Left renal cortex interstitium (tissue), 4 donors: ENCODE measurements at regions not wholly inside any gene's neighbourhood (a gene's known extent, or its start where the extent isn't known, plus 50 kb on each side); places are given as distances from the start of the nearest gene placed in this dataset.
A peak's percentile ranks its signal among the peaks of the same experiment; 100 is the strongest.

Source experiments
- DNase-seq, 4 donors: peaks; one replicate each; pipeline ENCODE4 v3.0.0-alpha.2; 2013; ENCODE audit warnings: low read depth in 4 of 4, low spot score in 2 of 4, missing footprints in 1 of 4

DNA sequence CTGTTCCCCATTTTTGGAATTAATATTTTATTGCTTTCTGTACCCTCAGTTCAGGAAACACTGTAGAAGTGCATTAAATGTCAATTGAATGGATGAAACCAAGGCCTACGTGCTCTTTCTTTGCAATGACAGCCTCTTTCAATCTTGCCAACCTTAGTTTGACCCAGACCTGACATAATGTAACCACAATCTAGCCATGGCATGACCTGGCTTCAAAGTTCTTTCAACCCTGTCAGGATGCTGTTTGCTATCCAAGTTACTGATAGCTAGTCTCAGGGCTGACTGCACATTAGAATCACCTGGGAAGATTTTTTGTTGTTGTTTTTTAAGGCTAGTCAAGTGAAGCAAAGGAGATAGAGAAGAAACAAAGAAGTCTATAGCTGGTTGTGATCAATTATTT, 190.9 kb upstream of the PKDCC start:
- DNase-seq, result no peak

DNA sequence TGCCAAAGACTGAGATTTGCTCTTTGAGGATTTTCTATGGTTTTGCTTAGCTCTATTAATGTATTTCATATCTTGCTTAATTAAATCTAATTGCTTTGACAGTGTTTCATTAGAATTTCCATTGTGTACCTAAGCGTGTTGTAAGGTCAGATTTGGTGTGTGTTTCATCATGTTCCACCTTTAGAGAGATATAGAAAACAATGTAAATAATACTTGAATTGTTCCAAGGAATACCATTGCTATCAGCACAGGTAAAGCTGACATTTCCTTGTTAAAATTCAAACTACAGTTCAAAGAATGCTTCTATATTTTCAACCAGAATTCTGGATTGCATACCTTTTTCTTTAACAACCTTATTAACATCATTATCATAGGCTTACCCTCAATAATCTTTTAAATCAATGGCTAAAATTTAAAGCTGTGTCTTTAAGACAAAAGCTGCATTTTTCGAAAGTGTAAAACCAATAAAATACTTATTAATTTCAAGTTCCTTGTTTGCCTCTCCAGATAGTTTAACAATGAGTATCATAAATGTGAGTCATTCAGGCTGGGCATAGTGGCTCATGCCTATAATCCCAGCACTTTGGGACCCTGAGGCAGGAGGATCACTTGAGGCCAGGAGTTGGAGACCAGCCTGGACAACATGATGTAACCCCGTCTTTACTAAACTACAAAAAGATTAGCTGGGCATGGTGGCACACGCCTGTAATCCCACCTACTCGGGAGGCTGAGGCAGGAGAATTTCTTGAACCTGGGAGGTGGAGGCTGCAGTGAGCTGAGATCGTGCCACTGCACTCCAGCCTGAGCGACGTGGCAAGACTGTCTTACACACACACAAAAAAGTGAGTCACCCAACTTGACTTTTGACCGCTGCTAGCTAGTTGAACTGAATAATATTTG, 188.0 kb upstream of the PKDCC start:
- no peak for DNase-seq

DNA sequence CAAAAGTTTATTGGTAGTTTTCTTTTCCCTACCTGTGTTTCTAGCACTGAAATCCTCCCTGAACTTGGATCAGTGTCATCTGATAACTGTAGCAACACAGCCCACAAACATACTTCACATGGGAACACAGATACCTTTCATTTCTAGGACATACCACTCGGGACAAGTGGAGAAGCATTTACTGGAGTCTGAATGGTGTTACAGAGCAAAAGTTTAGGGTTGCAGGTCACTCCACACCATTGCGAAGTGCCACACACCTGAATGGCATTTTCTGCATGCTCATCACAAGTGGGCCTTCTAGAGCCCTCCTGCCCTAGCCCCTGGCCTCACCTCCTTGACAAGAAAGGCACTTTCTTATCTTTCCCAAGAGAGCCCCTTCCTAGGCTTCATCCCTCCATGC, 184.8 kb upstream of the PKDCC start:
- no peak for DNase-seq

DNA sequence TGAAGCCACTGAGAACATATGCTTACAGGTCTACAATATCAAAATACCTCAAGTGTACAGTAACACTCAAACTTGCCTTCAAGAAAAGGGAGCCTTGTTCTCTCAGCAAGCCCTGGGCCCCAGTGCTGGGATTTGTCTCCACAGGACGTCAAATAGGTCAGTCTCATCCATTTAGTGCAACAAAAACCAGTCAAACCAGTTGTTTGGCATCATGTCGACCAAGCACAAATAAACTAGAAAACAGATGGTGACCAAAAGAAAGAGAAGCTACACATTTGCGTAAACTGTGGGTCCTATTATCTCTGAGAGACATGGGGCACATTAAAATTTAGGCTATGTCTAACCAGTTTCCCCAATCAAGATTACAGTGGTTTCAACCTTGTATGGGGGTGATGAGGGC, 182.6 kb upstream of the PKDCC start:
- no peak for DNase-seq

DNA sequence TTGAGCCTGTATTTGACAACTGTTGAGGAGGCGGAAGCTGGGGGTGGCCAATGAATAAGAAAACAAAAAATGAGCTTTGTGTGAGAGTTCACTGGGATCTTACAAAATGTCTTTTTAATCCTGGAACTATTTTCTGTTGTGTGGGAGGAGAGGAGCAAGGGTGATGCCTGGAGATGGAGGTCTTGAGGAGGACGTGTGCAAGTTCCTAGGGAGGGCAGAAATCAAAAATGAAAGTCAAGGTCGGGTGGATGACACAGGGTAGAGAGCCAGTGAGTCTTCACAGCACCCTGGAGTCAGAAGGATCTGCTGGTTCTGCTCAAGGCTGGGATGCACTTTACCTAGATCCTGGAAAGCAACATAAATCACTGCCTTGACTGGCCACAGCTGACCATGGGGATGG, 180.3 kb upstream of the PKDCC start:
- DNase-seq, result no peak

DNA sequence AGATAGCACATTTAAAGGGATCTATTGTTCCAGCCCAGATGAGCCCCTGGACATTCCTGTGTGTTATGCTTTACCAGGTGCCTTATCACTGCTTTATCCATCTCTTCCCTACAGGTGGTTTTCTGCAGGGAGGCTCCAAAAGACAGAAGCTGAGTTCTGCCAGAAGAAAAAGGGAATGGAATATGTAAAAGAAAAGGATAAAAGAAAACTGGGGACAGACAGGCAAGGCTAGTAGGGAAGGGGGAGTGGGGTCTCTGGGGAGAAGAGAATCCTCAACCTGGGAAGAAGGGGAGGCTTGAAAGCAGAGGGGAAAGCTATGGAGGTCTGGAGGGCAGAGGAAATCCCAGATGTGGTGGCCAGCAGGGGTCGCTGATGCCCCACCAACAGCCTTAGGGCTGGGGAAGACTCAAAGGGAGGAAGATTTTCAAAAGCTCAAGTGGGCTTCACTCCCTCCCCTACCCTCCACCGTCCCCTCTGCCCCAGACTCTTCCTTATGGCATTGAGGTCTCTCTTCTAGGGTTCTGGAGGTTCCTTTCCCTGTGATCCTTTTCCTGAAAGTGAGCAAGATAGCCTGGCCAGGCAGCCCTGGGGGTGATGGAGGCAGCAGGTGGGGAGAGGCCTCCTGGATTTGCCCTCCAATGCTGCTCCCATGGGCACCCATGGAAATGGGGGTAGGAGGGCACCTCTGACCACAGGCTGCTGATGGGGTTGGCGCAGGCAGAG, 178.1 kb upstream of the PKDCC start:
- DNase-seq, result peak in 2 of 4 donors; percentile 48 to 72

DNA sequence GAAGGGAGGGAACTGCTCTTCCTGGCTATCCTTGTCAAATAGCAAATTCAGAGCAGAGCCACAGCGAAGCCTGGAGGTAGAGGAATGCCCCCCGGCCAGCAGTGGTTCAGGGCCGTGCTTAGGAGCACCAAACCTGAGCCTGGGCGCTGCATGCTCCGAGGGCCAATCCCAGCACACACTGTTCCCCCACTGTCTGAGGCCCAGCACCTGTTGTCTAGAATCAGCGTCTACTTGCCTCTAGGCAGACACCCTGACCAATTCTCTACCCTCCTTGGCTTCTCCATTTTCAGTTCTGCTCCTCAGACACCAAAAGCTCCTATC, 177.6 kb upstream of the PKDCC start:
- DNase-seq, result no peak

DNA sequence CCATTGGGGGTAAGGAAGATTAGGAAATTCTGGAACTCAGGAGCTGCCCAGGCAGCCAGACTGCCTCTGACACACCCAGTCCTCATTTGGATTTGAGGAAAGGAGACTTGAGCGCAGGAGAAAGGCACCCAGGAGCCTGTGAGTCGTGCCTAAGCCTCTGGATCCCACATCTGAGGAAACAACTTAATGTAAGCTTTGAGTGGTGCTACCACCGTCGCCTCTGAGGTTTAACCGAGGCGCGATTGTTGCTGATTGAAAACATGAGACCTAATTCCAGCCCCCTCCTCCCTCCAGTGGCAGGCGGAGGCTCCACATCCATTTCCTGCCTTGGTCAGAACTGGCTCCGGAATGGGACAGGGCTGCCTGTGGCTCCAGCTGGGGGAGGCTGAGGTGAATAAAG, 176.7 kb upstream of the PKDCC start:
- DNase-seq, result no peak

DNA sequence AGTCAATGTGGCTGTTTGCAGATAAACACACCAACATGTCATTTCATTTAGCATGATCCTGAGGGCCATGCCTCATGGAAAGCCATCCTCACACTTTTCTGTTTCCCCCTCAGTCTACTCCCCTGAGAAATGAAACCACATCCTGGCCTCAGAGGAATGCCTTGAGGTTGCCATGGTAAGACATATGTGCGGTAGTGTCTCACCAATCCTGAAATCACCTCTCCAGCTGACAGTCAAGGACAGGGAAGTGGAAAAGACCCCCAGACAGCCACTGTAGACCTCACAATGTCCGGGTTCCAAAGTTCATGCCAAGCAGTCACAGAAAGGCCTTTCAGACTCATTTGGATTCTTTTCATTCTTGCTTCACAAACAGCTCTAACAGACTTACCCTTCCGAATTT, 175.2 kb upstream of the PKDCC start:
- DNase-seq, result no peak

DNA sequence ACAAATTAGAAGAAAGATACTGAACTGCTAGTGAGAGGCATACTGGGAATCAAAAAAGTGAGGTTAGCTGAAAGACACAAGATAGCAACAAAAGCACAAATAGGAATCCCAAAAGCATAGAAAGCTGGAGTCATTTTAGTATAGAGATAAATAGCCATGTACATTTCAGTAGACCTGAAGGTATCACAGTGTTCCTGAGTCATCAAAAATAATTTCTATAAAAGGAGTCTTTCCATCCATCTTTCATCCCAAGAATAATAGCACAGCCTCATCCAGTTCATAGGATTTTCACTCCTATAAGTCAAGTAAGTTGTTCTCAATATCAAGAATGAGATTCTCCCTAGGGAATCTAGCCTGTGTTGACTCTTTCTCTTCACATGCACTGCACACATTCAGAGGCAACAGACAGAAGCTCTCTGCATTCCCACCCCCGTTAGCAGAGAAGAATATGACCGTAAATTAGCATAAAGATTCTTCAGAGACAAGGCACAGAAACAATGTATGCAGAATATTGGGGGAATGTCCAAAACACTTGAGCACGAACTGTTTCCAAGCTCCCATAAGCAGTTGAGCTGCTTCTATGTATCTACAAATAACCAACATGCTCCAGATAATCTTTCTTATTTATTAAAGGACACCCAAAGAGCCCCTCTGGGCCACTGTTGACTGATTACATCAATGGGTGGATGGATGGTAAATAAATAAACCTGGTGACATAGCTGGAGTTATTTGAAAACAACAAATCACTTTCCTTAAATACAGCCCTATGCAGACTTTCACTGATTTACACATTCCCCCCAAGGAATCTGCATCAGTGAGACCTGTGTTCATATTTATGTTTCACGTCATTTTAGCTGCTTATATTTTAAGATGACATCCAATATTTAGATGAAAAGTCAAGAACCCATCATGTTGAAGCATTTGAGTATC, 174.5 kb upstream of the PKDCC start:
- DNase-seq, result no peak

DNA sequence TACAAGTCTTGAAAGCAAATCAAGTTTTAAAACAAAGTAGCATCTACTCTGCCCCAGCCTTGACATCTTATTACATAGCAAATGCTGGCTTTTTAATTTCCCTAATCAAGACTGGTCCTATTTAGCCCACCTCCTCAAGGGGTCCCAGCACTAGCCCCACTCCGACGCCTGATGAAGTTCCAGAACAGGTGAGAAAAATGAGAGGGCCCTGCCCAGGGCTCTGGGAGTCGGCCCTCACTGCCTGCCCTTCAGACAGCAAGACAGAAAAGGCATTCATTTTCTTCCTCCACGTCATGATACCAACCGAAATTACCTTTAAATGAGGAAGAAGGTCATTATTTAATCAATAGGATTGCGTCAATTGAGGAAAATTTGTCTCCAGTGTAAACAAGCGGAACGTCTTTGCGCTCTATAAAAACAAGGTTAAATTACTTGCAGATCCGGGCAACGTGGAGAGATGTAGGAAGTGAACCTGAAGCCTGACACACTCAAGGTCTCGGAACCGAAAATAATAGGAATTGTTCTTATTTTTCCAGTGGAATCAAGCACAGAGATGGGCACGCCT, 170.6 kb upstream of the PKDCC start:
- no peak for DNase-seq

DNA sequence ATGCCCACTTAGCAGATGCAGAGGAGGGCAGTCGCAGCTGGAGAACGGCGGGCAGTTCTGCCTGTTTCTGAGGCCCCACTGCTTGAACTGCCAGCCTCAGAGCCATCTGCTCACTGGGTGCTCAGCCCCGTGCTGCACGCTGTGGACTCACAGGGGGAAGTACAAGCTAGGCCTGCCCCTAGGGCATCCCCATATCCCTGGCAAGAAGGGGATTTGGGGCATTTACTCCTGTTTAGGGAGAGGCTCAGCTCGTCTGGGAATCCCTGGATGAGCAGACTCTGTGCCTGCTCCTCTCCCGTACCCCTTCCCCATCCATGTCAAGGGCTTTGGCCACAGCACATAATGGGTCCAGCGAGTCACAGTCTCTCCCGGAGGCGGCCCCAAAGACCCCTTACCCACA, 169.8 kb upstream of the PKDCC start:
- no peak for DNase-seq

DNA sequence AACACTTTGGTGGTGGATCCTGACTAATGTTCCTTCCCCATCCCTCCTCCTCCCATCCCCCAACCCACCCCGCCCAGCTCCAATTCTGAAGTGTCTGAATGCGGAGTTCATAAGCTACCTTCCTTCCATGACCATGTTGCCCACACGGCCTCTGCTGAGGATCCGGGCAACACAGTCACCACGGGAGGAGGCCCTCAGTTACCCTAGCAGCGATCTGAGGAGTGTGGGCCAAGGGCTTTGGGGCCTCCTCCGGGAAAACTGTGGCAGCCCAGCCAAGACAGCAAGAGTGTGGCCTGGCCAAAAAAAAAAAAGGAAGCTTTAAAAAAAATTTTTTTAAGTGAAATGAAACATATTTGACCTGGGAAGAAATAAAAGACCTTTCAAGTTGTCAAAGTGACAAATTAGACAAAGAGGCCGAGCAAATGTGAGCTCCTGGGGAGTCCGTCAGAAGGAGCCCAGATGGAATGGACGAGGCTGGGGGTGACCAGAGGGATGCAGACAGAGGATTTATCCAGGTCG, 169.0 kb upstream of the PKDCC start:
- DNase-seq, result peak in 1 of 4 donors; percentile 36

DNA sequence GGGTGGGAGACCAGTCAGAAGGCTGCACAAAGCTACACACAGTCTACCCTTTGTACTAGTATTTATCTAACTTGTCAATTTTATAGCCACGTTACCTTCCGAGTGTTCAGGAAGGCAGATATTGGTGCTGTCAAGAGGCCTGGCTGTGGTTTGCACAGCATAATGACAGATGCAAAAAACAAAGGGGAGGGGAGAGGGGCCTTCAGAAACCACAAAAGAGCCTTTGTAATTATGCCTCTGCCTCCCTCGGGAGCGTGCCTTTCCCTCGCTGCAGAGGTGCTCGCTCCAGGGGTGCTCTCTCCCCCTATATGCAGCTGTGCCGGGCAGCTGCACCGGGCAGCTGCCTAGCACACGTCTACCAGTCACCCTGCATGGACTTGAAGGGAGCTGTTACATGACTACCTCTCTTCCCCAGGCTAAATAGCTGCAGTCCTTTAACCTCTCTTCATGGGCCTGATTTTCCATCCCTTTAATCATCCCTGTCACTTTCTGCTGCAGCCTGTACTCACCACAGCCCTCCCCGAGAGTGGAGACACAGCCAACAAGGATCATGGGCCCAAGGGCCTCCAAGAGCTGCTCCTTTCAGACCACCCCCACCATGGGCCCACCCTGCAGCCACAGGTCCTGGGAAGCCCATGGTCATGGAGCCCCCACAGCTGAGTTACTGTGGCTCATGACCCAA, 168.4 kb upstream of the PKDCC start:
- DNase-seq, result peak; percentile 44 to 76 (median 56)

DNA sequence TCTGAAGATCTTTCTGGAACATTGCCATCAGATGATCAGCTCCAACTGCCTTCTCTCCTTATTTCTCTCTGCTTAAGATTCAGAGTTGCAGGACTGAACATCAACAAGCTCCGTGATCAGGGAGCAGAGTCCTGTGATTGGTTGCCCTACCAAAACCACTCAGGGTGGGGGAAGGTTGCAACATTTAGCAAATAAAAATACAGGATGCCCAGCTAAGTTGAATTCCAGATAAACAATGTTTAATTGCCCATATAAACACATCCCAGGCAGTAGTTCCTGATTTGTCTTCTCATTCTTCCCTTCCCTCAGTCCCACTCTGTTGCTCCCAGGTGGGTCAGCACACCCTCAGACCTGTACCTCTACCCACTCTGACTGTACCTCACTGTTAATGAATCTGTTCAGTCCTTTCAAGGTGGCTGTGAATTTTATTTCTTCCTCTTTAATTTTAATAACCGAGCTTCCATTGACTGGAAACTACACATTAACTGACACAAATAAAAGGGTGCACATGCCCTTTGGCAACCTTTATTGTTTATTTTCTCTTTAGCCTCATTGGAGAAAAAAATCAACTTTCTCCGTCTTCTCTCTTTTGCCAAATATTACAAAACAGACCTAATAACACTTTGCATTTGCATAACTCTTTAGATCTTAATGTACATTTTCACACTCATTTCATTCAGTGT, 167.1 kb upstream of the PKDCC start:
- no peak for DNase-seq

DNA sequence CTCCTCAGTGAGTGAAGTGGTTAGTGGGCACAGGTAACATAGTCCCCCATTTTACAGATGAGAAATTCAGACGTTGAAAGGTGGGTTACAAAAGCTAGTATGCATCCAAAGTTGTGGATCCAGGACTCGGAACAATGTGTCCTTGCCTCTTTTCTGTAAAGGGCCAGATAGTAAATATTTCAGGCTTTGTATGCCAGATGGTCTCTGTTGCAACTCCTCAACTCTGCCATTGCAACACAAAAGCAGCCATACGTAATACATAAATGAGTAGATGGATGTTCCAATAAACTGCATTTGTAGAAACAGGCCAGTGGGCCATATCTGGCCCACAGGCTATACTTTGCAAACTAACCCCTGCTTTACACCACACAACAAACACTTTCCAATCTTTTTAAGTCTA, 166.6 kb upstream of the PKDCC start:
- DNase-seq, result no peak

DNA sequence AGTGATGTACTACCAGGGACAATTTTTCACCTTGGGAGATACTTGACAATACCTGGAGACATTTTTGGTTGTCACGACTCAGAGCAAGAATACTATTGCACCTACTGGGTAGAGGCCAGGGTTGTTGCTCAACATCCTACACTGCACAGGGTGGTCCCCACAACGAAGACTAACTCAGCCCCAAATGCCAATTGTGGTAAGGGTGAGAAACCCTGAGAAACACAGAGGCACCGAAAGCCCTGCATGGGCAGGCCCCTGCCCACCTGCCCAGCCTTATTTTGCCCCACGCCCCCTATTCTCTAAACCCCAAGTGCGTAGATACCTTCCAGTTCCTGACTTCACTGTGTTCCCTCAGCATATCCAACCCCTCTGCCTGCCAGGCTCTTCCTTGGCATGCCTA, 163.1 kb upstream of the PKDCC start:
- DNase-seq, result no peak

DNA sequence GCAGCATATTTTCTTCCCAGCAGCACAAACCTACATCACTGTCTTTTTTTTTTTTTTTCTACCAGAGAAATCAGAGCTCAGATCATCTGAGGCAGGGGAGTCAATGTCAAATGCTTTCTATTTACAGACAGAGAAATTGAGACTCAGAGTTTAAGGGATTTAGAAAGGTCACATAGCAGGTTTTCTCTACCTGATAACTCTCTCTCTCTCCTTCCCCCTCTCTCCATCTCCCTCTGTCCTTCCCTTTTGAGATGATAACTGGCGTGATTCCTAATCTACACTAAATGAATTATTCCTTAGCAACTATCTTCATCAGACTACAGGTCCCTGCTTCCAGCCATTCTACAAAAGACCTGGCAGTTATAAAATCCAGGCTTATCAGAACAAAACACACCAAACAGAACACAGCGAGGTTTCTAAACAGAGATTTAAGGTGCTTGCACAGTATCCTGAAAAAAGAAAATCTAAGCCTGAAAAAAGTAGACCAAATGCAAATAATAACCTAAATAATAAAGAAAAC, 161.6 kb upstream of the PKDCC start:
- DNase-seq, result no peak

DNA sequence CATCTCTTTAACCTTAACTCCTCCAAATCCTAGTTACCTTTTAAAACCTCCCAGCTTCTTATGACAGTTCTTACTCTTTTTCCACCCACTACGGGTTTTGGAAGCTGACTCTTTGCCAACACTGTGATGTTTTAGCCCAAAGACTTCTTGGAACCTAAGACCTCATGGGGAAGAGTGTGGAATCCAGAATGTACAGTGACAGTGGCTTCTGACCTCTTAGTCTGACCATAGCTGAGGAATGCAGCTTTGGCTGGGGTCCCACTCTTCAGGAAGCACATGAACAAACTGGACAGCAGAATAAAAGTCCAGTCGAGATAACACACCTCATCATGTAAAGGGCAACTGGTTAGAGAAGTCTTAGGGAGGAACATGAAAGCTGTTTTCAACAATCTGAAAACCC, 161.1 kb upstream of the PKDCC start:
- no peak for DNase-seq
